Stimulated activated CD4-positive, alpha-beta T cell treated with anti-CD3 and anti-CD28 coated beads, TNF-alpha, amount 100 ng/mL, for 1 hour (primary cell): ENCODE measurements at regions not wholly inside any gene's neighbourhood (a gene's known extent, or its start where the extent isn't known, plus 50 kb on each side); places are given as distances from the start of the nearest gene placed in this dataset.

Experiments used
- DNase-seq, 3 donors: peaks; one replicate each; pipeline ENCODE4 v3.0.0-alpha.2; 2020; ENCODE audit warnings: low read depth in 3 of 3, low spot score in 1 of 3

DNA sequence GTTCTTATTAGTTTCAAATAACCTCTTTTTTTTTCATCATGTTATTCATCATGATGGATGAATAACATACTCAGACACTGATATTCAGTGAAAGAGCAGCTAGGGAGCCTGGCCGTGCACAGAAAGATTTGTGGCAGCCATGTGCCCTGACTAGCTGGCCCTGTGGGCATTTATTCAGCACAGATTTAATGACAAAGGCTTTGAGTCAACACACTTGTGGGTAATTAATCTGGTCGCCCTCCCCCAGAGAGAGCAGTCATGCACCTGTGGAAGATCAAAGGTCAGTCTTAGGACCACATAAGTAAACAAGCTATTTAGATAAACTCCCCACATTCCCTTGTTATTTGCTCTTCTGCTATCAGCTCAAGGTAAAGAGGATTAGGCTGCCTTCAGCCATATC is 153.2 kb upstream of the HMCN1 start:
- DNase-seq, result no peak

- DNase-seq, result no peak
Measured at GRCh38 chr1:185578293-185578692, 155.9 kb upstream of the HMCN1 start.

DNA sequence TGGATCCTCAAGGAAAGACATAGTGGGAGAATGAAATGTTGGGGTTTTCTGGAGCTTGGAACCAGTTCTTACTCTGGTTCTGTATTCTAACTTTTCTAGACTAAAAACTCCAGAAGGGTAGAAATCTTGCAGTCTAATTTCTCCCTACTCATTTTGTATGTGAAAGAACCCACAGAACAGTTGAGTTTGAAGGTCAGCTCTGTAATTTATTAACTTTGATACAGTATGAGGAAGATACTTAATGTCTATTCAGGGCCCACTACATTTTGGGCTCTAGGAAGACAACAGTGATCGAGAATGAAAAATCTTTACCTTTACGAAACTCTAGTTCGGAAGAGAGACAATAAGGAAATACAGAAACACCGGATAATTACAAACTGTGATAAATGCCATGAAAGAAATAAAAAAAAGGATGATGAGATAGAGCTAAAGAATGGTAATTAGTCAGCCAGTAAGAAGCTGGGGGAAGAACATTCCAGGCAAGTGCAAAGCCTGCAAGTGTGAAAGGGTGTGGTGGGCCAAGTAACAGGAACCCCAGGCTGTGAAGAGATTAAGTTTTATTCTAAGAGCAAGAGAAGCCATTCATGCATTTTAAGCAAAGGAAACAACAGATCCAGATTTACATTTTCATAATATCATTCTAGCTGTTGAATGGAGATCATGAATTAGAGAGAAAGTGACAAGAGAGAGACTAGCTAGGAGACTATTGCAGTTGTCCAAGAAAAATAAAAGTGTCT is 159.9 kb upstream of the HMCN1 start:
- no peak for DNase-seq

DNA sequence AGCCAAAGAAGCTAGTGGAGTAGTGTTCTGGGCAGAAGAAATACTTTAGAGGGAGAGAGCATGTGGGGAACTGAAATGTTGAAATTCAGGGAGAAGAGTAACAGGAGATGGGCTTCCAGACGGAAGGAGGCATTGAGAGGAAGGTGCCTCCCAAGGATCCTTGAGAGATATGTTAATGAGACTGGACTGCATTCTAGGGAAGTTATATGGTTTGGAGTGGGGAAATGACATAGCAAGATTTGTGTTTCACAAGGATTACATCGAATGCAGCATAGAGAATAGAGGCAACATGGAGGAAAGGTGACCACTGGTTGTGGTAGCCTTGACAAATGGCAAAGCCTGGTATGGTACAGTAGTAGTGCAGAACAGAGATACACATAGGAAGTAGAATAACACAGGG is 160.5 kb upstream of the HMCN1 start:
- DNase-seq, result no peak

- DNase-seq, result no peak
Measured at GRCh38 chr1:185573162-185573561, 161.0 kb upstream of the HMCN1 start.

GRCh38 chr1:185570962-185571361 is 163.2 kb upstream of the HMCN1 start:
- DNase-seq, result no peak

- DNase-seq, result no peak
Measured at GRCh38 chr1:185568155-185569123, 165.8 kb upstream of the HMCN1 start.

- no peak for DNase-seq
Measured at GRCh38 chr1:185567440-185567839, 166.8 kb upstream of the HMCN1 start.

DNA sequence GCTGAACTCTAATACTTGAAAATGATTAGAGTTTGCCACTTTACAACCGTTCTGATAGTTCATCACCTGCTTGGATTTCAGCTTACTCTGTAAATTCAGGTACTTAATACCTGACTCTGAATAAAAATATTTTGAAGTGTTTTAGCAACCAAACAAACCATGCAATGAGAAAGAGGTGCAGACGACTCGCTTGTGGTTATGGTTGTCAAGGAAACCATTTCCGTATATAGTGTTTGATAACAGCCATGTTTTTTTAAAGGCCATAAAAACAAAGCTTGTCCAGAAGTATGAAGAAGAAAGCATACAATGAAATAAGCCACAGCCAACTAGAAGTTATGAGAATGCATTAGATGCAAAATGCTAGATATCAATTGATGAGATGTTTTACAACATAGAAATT is 167.2 kb upstream of the HMCN1 start:
- DNase-seq, result peak in 2 of 3 donors; percentile 9 to 16

DNA sequence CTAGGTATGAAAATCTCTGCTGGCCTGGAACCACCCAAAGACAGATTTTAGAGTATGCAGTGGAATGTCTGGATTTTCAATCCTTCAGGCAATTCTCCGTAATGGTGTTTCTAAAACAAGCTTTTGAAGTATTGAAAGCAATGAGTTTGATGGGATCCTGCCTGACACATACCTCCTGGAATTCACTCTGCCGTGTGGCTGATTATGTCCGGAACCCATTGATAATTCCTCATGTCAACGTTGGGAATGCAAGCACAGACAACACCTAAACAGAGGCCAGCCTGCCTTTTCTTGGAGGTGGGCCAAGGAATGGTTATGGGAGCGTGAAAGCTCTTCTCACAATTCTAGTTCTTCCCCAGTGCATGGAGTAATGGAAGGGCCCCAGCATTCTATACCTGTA is 168.9 kb upstream of the HMCN1 start:
- no peak for DNase-seq

DNA sequence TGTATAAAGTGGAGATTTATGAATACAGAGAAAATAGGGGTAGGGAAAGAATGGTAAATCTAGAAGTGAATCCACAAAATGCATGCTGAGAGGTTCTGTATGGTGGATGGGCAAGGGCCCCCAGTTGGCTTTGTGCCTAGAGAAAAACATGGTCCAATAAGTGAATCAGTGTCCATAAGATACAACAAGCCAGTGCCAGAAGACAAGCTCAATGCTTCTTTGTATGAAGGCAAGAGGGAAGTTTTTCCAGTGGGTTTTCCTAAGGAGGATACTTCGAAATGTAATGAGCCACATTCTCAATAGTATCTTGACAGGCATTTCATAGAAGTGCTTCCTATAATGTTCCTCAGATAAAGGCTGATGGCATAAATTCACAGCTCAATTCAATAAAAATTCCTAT is 169.4 kb upstream of the HMCN1 start:
- no peak for DNase-seq

- DNase-seq, result no peak
Measured at GRCh38 chr1:185562461-185563359, 171.5 kb upstream of the HMCN1 start.

- no peak for DNase-seq
Measured at GRCh38 chr1:185561629-185562028, 172.6 kb upstream of the HMCN1 start.

DNA sequence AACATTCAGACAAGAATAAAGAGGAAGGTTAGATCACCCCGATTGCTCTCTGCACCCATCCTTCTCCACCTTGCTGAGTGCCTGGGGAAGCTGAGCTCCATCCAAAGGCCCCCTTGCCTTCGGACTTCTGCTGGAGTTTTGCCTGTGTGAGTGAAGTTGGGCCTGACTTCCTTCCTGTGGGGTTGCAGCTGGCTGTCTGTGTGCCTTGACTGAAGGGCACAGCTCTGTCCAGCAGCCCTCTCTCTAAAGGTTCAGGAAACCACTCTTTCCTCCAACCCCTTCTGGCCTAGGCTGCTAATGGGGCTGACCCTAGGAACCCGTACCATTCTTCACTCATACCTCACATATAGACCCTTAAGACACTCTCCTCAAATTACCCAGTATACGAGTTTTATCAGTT is 173.4 kb upstream of the HMCN1 start:
- no peak for DNase-seq

GRCh38 chr1:185559684-185560331 is 174.4 kb upstream of the HMCN1 start:
- DNase-seq, result no peak

DNA sequence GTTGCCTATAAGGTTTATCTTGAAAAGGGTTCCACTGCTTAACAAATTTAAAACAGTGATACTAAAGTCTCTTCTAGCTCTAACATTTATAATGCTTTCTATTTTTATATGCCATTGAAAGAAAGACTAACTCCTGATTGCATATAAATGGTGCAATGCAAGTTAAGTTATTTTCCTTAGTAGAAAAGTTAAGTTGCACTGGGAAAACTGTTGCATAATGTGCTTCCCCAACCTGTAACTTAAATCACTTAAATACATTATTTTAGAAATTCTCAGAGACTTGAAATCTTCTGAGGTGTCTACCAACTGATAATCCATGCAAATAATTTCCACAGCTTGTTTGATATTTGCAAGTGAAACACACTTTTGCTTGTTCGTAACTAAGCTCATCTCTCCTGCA is 175.0 kb upstream of the HMCN1 start:
- DNase-seq, result no peak

DNA sequence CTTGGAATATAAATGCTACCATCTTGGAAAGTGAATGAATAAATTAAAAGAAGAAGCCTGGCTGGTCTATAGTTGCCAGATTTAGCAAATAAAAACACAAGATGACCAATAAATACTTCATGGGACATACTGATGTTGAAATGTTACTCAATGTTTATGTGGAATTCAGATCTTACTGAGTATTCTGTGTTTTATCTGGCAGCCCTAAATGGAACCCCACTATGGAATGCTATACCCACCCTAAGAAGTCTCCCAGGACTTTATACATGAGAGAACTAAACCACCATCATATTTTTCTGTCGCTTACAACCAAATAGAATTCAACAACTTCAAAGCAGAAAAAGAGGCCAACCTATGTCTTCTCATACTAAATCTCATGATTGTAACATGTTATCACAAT is 177.6 kb upstream of the HMCN1 start:
- no peak for DNase-seq

DNA sequence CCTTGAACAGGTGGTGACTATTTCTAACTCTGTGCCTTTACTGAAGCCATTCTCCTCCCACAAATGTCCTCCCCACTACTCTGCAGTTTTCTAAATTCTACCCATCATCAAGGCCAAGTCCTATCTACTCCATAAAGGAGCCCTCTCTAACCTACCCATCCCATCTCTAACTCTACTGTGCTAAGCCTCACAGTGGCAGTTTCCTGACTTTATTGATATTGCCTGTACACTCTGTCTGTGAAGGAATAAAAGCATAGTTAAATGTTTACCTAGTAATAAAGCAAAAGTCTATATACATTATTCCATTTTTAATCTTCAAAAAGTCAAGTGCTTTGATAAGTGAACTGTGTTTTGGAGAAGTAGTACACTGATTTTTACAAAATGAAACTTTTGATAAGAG is 178.4 kb upstream of the HMCN1 start:
- no peak for DNase-seq

DNA sequence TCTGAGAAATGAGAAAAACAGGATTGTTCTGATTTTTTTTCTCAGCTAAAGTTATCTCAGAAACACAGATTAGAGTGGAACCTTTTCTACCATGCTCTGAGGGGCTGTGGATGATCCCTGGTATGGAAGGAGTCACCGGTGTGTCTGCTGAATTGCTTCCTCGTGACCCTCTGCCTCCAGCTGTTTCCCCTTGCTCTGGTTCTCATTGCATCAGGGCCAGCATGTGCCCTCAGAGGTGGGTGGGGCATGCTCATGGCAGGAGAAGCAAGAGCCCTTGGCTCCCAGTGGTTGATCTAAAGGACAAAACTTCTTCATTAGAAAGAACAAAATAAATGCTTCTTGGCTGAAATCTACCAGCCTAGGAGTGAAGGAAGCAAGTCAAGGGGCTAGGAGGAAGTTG is 183.2 kb upstream of the HMCN1 start:
- no peak for DNase-seq

GRCh38 chr1:185549906-185550305 is 184.3 kb upstream of the HMCN1 start:
- no peak for DNase-seq

DNA sequence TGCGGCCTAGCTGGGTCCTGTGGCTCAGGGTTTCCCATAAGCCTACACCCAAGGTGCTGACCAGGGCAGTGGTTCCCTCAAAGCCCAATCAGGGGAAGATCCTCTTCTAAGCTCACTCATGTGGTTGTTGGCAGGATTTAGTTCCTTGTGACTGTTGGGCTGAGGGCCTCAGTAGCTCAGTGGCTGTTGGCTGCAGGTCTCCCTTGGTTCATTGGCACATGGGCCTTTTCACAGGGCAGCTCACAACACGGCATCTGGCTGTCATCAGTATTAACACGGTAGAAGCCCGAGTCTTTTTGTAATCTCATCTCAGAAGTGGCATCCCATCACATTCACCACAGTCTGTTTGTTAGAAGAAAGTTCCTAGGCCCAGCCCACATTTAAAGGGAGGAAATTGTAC is 188.2 kb upstream of the HMCN1 start:
- no peak for DNase-seq
